NT2/D1 (cell line): ENCODE measurements at regions not wholly inside any gene's neighbourhood (a gene's known extent, or its start where the extent isn't known, plus 50 kb on each side); places are given as distances from the start of the nearest gene placed in this dataset.

Experiments
- DNase-seq: peaks from one replicate; pipeline ENCODE4 v3.0.0-alpha.2; 2011; ENCODE audit warnings: low read depth, low spot score
- H3K27me3 ChIP-seq: 2 replicates; pipeline ENCODE4 v1.6.0; 2011; ENCODE audit warnings: mild to moderate bottlenecking; ENCODE audit not compliant: insufficient read length, insufficient read depth
- H3K36me3 ChIP-seq: 2 replicates; pipeline ENCODE4 v1.6.1; 2011; ENCODE audit warnings: mild to moderate bottlenecking, low read length, mixed read lengths; ENCODE audit not compliant: insufficient read depth, insufficient read length
- H3K4me1 ChIP-seq: 2 replicates; pipeline ENCODE4 v1.5.1; 2011; ENCODE audit not compliant: insufficient read depth, insufficient read length
- H3K4me3 ChIP-seq: 2 replicates; pipeline ENCODE4 v1.5.1; 2011; ENCODE audit warnings: low read depth; ENCODE audit not compliant: insufficient read length
- H3K9ac ChIP-seq: 2 replicates; pipeline ENCODE4 v1.6.0; 2011; ENCODE audit warnings: low read depth; ENCODE audit not compliant: insufficient read length
- H3K9me3 ChIP-seq: 2 replicates; pipeline ENCODE4 v1.5.1; 2011; ENCODE audit warnings: mild to moderate bottlenecking, low read length; ENCODE audit not compliant: insufficient read depth
- SUZ12 ChIP-seq: IDR thresholded peaks from 2 replicates; pipeline ENCODE4 v1.6.1; 2011; ENCODE audit not compliant: insufficient read length, insufficient read depth; ENCODE audit errors: extremely low read depth
- YY1 ChIP-seq: IDR thresholded peaks from 2 replicates; pipeline ENCODE4 v1.6.1; 2011; ENCODE audit not compliant: insufficient read length, insufficient read depth
- ZNF274 ChIP-seq: IDR thresholded peaks from 2 replicates; pipeline ENCODE4 v1.6.1; 2011; ENCODE audit warnings: mild to moderate bottlenecking, low read depth, low read length

DNA sequence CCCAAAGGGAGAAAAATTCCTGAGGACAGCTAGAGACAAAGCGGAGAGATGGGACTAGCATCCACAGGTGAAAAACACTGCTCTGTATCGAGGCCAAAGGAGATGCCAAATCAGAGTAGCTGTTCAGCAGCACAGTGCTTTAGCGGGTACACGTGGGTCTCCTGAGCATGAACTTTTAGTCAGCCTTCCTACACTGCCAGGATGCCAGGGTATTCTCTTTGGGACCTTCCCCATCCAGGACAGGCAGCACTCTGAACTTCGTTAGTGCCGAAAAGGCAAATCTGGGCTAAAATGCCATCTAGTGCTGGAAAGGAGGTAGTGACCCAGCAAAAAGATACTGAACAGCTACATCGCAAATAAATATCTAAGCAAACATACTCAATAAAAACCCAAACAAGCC is 64.9 kb downstream of the C6orf58 start:
- Histone ChIP-seq H3K36me3 (no peaks in the 10 kb centered on the region), H3K9ac (no peak overlapping the region), H3K9me3 (no peaks in the 10 kb centered on the region), H3K27me3 (no peaks in the 10 kb centered on the region), H3K4me1 (no peaks in the 10 kb centered on the region), H3K4me3 (no peak overlapping the region)
- TF ChIP-seq ZNF274 (no peak), YY1 (no peak), SUZ12 (no peak)
- DNase-seq, result peak; percentile 11
